HG02610 (cell line): ENCODE measurements at regions not wholly inside any gene's neighbourhood (a gene's known extent, or its start where the extent isn't known, plus 50 kb on each side); places are given as distances from the start of the nearest gene placed in this dataset.

Source experiments
- ATAC-seq: cut with Tn5 transposase; IDR thresholded peaks from one replicate; pipeline ENCODE4 v1.9.1; 2021; ENCODE audit warnings: mild to moderate bottlenecking, moderate library complexity; ENCODE audit not compliant: unreplicated experiment

- ATAC-seq: no peak
Observed at GRCh38 chr22:47599753-47600152, 837.3 kb downstream of the TBC1D22A start.

GRCh38 chr22:47598864-47599263, 836.4 kb downstream of the TBC1D22A start:
- no peak for ATAC-seq

GRCh38 chr22:47597041-47597440, 834.6 kb downstream of the TBC1D22A start:
- ATAC-seq: no peak

GRCh38 chr22:47596176-47596690, 833.8 kb downstream of the TBC1D22A start:
- no peak for ATAC-seq

GRCh38 chr22:47594836-47595521, 832.5 kb downstream of the TBC1D22A start:
- ATAC-seq: no peak

- no peak for ATAC-seq
Observed at GRCh38 chr22:47593911-47594311, 831.5 kb downstream of the TBC1D22A start.

GRCh38 chr22:47593291-47593690, 830.8 kb downstream of the TBC1D22A start:
- ATAC-seq: no peak

GRCh38 chr22:47592791-47593190, 830.3 kb downstream of the TBC1D22A start:
- no peak for ATAC-seq

GRCh38 chr22:47591709-47592108, 829.3 kb downstream of the TBC1D22A start:
- no peak for ATAC-seq

GRCh38 chr22:47591016-47591415, 828.6 kb downstream of the TBC1D22A start:
- ATAC-seq: no peak

- no peak for ATAC-seq
Observed at GRCh38 chr22:47589271-47590250, 827.1 kb downstream of the TBC1D22A start.

- ATAC-seq: no peak
Observed at GRCh38 chr22:47588578-47588960, 826.1 kb downstream of the TBC1D22A start.

GRCh38 chr22:47587861-47588577, 825.6 kb downstream of the TBC1D22A start:
- ATAC-seq: no peak

- no peak for ATAC-seq
Observed at GRCh38 chr22:47587361-47587760, 824.9 kb downstream of the TBC1D22A start.

- no peak for ATAC-seq
Observed at GRCh38 chr22:47586946-47587345, 824.5 kb downstream of the TBC1D22A start.

GRCh38 chr22:47586038-47586437, 823.6 kb downstream of the TBC1D22A start:
- no peak for ATAC-seq

- no peak for ATAC-seq
Observed at GRCh38 chr22:47583959-47584562, 821.6 kb downstream of the TBC1D22A start.

GRCh38 chr22:47582067-47582466, 819.6 kb downstream of the TBC1D22A start:
- no peak for ATAC-seq

GRCh38 chr22:47580121-47580520, 817.7 kb downstream of the TBC1D22A start:
- no peak for ATAC-seq

GRCh38 chr22:47576908-47577307, 814.5 kb downstream of the TBC1D22A start:
- no peak for ATAC-seq

GRCh38 chr22:47575291-47575690, 812.8 kb downstream of the TBC1D22A start:
- no peak for ATAC-seq
